ENCODE measurements at regions not wholly inside any gene's neighbourhood (a gene's known extent, or its start where the extent isn't known, plus 50 kb on each side); places are given as distances from the start of the nearest gene placed in this dataset.
"Not testable (repeated sequence)": the region's sequence is repeated elsewhere in the genome, so short reads cannot be mapped to it uniquely, and the experiment has no call there.

DNA sequence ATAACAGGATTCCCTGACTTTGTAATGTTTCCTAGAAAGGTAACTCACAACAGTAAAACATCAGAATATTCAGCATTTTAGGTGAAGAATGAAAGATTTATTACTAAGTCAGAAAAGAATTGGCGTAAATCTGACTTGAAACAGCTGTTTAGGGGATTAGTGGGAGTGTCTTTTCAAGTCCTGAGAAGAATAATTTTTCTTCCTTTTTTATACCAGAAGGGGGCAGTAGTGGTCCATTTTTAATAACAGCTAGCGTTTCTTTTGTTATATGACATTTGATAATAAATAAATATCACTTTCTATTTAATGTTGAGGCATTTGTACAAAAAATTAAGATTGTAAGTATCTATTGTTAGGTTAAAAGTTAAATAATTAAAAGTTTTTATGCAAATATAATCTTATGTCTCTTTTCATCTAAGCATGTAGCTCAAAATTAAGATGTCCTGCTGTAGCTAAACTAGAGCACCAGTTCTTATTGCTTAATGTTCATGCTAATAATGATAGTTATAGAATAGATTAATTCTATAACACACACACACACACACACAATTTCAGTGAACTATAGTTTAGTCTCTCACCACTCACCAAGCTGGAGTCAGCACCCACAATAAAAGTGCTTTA, 258.7 kb upstream of the ARRDC3 start:
- peak; percentile 31 for DNase-seq

DNA sequence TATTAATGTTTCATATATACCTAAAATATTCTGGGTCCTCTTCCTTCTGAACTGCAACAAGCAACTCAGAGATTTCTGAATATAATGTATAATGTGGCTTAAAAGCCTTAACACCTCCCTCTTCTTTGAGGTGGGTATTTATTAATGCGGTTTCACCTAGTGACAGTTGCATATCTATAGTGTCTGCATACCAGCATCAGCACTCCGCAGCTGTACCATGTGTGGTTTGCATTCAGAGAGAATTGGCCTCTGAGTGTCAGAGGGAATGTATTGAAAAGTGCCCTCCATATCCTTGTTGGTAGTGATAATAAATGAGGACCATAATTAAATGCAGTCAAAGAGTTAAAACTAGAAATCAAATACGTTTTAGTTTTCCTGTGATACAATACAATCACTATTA, 256.6 kb upstream of the ARRDC3 start:
- DNase-seq, result no peak

DNA sequence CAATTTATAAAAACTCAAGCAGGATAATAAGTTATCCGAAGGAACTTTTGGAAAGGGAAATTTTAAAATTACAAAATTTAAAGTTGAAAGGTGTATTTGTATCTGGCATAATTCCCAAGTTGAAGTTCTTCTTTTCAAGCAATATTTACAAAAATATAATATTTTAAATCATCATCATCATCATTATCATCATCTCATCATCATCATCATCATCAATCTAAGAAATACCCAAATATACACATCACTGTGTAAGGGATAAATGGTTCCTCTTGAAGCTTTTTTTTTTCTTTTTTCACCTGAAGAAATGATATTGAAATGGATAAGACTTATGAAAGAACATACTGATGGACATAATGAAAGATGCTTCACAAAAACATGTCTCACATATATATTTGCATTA, 254.9 kb upstream of the ARRDC3 start:
- no peak for DNase-seq

DNA sequence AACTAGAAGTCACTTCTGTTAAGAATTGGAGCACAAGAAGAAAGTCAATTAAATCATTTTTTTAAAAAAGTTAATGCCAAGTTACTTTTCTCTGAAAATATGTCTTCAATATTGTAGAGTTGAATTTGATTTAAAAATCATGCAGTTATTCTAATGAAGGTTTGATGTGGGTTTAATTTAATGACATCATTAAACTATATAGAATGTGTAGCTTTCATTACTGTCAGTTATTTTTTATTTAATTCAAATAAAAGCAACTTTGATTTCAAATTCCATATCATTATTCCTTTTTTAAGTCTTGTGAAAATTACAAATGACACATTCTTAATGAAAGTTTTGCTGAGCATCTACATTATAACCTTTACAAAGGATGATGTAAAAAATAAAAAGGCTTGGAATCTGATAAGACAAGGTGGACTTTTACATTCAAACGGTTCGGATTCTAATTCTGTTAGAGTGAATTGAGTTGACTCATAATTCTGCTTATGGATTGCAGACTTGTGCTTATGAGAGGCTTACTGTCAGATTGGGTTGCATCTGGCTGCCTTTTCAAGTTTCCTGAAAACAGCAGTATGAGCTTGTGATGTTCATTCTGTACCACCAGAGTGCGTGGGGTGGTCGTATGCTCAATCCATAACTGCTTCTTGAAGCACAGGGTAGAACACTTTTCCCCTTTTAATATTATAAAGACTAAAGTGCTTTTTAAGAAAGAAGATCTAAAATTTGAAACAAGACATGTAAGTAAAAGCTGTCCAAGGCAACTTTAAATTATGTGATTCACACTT, 253.0 kb upstream of the ARRDC3 start:
- no peak for DNase-seq

DNA sequence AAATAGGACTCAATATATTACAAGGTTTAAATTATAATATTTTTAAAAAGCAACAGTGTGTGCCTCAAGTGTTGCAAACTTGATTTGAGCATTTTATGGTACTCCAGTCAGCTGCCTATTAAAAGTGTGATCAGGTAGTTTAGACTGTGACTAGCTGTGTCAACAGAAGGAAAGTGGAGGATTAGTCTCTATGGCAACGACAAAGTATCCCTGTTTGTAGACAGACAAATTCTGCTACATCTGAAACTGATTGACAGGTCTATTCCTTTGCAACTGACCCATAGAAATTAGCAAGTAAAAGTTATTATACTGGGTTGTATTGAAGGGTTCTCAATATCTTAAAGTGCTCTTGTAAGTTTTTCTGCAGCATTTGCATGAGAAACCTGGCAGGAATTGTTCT, 249.8 kb upstream of the ARRDC3 start:
- no peak for DNase-seq

DNA sequence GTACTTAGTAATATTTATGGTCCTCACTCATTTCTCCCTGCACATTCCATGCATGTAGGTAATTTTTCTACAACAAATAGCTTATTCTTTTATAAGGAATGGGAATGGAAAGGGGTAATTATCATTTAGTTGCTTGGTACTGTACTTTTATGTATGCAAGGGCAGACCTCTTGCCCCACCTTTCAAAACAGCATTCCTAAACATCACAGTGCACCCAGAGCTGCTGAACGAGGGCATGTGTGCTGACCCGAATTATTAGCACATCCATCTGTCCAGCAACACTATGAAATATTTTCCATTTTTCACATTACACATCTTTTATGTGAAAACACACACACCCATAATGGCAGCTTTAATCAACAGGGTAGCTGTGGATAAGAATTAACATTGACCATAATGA, 228.6 kb upstream of the ARRDC3 start:
- DNase-seq, result no peak

DNA sequence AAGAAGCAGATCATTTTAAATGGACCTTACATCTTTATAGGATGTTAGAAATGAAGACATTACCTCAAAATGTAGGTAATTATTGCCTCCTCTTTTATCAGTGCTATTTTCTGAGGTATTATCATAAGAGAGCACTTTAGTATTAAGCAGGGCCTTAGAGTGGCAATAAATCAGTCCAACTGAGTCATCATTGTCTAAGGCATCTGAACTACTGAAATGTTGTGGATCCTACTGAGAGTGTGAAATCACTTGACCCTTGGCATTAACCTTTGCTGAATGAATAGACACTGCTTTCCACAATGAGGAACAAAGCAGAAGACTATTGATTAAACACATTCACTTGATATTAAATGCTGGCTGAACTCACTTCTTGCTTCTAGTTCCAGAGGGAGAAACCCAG, 224.6 kb upstream of the ARRDC3 start:
- DNase-seq, result no peak

DNA sequence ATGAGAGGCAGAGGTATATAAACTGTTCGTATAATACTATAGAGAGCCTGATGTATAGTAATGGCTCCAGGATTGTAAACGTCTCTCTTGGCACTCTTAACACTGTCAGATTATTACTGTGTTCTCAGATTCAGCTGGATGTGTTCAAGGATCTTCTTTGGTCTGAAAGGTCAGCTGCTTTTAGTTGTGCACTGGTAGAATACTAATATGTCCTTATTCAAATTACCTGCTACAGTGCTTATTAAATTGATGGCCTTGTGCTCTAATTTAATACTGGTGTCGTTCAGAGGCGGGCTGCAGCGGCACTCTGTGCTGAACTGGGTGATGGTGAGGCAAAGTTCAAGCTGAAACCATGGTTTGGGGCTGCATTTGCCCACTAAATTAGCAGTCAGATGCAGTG, 216.7 kb upstream of the ARRDC3 start:
- DNase-seq, result no peak

DNA sequence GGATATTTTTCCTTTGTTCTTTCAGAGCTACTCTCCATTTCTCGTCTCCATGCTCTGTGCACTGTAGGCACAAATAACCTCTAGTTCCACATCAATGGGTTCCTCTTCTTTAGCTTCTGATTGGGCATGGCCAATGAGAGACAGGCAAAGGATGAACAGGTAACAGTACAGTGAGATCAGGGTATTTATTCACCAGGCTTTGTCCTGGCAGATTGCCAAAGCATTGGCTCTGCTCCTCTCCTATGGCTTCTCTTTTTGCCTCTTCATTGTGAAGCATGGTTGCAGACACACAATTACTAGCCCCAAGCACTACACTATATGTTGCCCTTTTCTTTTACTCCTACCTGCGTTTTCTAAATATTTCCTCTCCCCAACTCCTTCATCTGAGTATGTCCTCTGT, 215.1 kb upstream of the ARRDC3 start:
- DNase-seq, result no peak

DNA sequence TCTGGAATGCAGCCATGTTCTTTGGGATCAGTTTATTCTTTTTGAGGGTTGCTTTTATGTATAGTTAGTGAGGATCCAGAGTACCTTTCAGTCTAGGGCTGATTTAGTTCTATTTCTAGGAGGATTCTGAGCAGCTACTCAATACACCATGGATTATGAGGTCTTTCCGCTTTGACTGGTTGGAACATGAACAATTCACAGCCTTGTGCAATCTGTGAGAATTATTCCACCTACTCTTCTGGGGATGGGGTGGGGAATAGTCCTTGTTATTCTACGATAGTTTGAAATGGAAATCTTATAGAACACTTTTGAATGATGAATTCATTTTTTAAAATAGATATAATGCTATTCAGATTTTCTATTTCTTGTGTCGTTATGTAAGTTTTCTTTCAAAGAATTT, 212.3 kb upstream of the ARRDC3 start:
- DNase-seq, result no peak

DNA sequence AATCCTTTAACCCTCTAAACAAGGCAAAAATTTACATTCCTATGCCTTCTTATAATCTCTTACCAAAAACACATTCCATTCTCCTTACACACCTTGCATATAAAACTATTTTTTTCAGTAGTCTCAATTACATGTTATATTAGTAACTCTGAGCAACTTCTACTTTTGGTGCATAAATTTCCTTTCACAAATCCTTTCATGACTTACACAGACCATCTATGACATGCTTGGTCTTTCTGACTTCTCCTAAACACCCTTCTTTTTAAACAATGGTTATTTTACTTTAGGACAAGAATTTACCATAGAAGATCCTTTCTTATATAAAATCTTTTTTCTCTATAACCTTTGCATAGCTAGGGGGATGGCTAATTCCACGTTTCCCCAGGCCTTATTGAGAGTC, 208.0 kb upstream of the ARRDC3 start:
- no peak for DNase-seq

DNA sequence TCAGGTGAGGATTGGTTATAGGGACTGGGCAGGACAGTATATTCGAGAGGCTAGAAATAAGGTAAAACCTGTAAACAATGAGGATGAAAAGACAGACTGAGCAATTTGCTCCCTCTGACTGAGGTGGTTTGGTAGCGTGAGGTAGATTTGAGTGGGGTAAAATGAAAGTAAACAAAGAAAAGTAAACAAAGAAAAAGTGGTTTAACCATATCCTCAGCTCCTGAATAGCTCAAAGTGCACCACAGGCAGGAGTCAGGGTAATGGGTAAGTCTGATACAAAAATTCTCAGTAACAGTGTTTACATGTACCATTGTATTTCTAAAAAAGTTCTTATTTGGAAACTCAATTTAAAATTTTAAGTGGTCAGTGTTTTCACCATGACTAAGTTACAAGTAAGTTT, 203.1 kb upstream of the ARRDC3 start:
- no peak for DNase-seq

DNA sequence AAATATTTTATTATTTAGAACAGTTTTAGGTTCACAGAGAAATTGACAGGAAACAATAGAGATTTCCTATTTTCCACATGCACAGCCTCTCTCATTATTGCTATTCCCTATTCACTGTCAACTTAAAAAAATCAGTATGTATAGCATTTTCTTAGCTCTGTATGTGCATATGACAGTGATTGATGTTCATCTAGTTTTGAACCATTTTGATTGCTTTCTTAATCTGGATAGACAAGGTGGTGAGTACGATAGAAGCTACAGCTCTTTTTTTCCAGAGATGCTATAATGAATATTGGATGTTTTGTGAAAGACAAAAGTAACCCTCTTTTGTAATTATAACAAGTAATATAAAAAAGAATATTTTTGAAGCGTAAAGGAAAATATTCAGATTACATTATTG, 201.2 kb upstream of the ARRDC3 start:
- no peak for DNase-seq

DNA sequence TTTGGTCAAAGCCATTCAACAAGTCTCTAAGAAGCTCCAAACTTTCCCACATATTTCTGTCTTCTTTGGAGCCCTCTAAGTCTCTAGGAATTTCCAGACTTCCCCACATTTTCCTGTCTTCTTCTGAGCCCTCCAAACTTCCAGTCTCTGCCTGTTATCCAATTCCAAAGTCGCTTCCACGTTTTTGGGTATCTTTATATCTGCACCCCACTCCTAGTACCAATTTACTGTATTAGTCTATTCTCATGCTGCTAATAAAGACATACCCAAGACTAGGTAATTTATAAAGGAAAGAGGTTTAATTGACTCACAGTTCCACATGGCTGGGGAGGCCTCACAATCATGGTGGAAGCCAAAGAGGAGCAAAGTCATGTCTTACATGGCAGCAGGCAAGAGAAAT, 182.9 kb upstream of the ARRDC3 start:
- DNase-seq, result not testable (repeated sequence)

DNA sequence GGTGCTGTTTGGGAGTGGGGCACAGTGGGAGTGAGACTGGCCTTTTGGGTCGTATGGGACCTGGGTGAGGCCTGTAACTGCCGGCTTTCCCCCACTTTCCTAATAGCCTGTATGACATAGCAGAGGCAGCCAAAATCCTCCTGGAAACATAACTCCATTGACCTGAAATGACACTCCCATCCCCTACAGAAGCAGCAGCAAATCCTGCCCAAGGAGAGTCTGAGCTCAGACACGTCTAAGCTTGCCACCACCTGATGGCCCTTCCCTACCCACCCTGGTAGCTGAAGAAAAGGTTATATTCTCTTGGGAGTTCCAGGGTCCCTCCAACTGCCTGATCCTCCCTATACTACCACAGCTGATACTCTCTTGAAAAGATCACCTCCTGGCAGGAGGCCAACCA, 179.8 kb upstream of the ARRDC3 start:
- no peak for DNase-seq

DNA sequence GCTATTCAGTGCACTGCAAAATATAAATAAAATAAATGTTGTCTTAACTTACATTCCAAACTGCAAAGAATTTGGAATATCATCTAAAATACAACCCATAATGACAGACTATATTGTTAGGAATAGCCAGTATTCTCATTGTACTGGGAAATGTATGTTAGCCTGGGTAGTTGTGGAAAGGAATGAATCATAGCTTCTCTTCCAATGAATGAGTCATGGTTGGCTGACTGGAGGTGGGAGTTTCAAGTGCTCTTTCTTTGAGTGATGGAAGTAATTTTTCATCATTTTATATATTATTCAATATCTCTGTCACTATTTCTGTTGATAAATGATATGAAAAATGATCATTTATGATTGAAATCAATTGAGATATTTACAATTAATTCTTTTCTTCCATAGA, 158.6 kb upstream of the ARRDC3 start:
- peak; percentile 13 for DNase-seq

DNA sequence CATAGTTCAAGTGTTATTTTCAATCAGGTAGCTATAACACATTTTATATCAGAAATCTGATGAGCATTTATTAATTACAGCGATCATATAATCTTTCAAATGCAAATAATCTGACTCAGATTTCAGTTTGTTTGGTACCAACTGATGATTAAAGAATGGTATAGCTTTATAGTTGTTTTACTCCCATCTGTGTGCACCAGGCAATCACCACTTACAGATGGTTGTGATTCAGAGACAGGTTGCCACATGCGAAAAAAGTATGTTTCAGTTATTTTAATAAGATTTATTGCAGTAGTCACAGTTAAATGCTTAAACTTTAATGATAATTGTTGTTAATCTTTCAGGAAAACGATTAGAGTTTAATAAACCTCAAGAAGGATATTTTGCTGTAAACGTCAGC, 155.1 kb upstream of the ARRDC3 start:
- no peak for DNase-seq

DNA sequence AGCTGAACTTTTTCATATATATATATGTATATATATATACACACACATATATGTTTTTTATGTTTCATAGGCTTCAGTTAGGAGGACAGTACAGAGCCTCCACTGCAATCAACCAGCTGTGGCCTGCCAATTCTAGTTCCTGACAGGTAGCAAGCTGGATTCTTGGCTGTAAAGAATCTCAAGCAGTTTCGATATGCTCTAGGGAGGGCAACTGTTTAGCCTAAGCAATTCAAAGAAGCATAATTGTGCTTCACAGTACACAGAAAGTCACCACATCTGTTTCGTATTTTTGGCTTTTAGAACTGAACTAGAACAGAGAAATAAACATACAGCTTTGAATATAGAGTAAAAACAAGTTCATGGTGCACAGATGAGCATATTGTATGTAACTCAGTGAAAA, 152.4 kb upstream of the ARRDC3 start:
- DNase-seq, result no peak

DNA sequence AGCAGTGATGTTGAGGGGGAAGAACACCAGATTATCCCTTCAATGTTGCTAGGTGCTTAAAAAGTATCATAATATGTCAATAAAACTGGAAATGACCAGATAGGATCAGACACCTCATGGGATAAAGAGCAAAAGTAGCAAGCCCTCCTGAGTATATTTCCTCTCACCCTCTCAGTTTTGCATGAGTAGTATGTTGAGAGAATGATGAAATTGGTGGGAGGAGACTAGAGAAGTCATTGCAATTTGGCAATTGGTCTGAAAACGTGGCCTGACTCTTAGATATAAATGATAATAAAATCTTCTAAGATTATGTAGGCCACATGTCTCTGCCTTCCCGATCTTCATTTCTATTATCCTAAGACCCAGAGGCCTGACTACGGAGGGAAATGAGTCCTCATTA, 151.2 kb upstream of the ARRDC3 start:
- no peak for DNase-seq

DNA sequence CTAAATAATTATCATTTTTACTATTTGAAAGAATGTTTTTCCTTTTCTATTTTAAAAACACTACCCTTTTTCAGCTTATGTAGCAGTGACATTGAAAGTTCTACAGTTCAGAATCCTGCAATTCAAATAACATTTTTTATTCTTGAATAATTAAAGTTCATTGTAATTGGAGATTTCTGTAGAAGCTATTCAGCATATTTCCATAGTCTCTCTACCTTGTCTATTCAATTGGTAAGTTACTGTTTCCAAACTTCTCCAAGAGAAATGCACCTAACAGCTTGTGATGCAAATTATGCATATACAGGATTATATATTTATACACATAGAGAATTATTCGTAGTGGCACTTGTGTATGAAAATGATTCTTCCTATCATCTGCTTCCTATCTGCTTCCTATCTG, 149.7 kb upstream of the ARRDC3 start:
- no peak for DNase-seq

DNA sequence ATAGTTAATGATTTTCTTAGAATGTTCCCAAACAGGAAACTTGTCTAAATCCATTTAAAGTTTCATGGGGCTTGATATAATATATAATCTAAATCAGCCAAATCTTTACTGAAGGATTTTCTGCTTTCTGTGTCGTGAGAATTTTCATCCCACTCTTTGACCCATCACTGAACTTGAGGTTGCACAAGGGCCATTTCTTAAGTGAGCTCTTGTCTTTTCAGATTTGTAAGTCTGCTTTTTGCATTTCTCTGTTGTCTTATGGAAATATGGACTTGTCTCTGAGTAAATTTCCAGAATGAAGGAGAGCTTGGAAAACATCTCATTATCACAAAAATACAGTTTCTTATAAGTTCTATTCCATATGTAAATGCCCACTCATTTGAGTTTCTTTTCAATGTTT, 149.2 kb upstream of the ARRDC3 start:
- no peak for DNase-seq

DNA sequence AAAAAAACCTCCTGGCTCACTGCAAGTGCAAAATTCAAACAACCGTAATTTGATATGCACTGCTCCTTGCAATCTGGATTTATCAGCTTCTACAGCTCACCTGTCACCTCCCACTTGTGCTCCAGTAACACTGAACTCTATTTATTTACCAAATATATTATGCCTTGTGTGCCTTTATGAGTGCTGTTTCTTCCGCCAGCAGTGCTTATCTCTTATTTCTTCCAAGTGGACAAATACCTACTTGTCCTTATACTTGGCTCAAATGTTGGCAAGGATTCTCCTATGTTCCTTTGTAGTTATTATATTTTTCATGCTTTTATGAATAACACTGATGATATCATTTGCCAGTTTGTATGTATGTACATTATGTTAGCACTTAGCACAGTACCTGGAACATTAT, 145.7 kb upstream of the ARRDC3 start:
- DNase-seq, result no peak

DNA sequence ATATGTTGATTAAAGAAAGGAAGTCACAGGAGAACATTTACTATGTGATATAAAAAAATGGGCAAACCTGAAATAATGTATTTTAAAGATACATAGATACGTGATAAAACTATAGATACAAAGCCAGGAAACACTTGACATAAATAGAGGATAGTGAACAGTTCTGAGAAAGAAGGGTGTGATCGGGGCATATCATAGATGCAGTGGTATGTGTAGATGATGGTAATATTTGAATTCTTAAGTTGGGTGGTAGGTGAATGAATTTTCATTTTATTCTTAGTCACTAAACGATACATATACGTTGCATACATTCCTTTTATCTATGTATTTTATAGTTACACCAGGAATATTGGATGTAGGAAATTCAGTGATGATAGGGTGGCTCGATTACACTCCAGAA, 138.7 kb upstream of the ARRDC3 start:
- DNase-seq, result no peak

DNA sequence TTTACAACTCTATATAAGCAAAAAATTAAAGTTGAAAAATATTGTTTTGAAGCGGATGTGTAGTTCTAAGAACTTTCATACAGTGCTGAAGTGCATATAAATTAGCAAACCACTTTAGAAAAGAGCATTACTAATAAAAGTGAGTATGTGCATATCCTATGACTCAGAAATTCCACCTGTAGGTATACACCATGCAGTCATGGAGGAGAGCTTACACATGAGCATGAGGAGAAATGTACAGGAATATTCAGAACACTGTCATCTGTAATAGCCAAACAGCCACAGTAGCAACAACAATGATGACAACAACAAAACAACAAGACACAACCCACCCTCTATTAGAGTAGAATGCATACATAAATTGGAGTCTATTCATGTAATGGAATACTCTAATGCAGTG, 138.2 kb upstream of the ARRDC3 start:
- DNase-seq, result no peak

DNA sequence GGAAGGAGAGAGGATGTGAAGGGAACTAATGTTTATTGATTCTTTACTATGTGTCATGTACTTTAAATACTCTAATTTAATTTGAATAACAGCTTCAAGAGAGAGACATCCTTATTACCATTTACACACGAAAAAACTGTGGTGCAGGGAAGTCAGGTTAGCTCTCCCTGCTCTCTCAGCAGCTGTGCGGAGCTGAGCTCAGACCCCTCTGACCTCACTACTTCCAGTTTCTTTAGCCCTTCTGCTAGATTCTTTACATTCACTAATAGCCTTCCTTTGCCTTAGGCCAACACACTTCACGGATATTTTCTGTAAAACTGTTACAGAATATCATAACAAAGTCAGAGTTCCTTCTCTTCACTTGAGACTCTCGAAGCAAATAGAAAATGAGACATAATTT, 131.3 kb upstream of the ARRDC3 start:
- no peak for DNase-seq
